ENCODE measurements at regions not wholly inside any gene's neighbourhood (a gene's known extent, or its start where the extent isn't known, plus 50 kb on each side); places are given as distances from the start of the nearest gene placed in this dataset.

DNA sequence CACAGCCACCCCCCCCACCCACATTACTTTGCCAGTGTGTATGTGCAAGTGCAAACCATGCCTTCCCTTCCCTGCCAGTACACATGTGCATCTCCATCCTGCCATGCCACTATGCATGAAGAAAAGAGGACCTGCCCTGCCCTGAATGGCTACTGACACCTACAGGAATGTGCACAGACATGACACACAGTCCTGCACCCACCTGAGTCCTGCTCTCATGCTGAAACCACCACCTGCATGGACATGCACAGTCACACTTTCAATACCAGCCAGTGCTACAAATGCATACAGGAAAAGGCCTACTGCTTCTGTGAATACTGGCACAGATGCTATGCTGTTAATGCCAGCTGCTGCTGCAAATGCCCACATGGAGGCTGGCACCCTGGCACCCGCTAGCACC lies 334.4 kb upstream of the DLGAP1 start (continued):
- TF ChIP-seq, protein P1, sequence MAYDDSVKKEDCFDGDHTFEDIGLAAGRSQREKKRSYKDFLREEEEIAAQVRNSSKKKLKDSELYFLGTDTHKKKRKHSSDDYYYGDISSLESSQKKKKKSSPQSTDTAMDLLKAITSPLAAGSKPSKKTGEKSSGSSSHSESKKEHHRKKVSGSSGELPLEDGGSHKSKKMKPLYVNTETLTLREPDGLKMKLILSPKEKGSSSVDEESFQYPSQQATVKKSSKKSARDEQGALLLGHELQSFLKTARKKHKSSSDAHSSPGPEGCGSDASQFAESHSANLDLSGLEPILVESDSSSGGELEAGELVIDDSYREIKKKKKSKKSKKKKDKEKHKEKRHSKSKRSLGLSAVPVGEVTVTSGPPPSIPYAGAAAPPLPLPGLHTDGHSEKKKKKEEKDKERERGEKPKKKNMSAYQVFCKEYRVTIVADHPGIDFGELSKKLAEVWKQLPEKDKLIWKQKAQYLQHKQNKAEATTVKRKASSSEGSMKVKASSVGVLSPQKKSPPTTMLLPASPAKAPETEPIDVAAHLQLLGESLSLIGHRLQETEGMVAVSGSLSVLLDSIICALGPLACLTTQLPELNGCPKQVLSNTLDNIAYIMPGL (CRISPR knock-in tag; IDR thresholded peaks at IDR 0.05; ENCODE audit: borderline replicate concordance) = no peak
- no peak for TF ChIP-seq KDM1A (IDR thresholded peaks at IDR 0.05; ENCODE audit: low read depth)

DNA sequence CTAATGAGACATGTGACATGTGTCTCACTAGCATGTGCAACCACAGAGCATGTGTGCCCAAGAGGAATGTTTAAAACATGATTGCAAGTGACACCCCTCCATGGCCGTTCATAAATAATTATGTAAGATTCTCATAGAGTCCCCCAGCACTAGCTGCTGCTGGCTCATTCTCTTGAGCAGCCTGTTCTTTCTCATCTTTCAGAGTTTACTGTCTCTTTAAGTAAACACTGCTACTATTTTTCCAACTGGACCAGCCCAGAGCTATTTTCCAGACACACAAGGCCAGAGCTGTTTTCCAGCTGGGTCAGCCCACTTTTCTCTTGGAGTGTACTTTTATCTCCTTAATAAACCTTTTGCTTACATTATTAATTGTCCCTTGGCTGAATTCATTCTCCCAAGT lies 326.8 kb upstream of the DLGAP1 start:
- ChIA-PET POLR2A (no interaction called here), CTCF (no interaction called here)
- Histone ChIP-seq H3K27ac (no peak overlapping the region), H3K9me3 (no peaks in the 10 kb centered on the region), H3K4me2 (no peak overlapping the region), H3K4me3 (no peak overlapping the region), H3K4me1 (no peaks in the 10 kb centered on the region)
- 0% methylated on average over 1 of the region's 1 CpG for WGBS (ENCODE audit: missing lambda C conversion rate)
- no peak for ATAC-seq
- no peak for DNase-seq (ENCODE audit: low read depth in 1 of 2, low spot score in 1 of 2)
- TF ChIP-seq, protein P2, sequence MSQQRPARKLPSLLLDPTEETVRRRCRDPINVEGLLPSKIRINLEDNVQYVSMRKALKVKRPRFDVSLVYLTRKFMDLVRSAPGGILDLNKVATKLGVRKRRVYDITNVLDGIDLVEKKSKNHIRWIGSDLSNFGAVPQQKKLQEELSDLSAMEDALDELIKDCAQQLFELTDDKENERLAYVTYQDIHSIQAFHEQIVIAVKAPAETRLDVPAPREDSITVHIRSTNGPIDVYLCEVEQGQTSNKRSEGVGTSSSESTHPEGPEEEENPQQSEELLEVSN (IDR thresholded peaks at IDR 0.05; ENCODE audit: borderline replicate concordance, low read depth) = no peak
- no peak for TF ChIP-seq HDAC2 (IDR thresholded peaks at IDR 0.05)
- TF ChIP-seq, protein P3, sequence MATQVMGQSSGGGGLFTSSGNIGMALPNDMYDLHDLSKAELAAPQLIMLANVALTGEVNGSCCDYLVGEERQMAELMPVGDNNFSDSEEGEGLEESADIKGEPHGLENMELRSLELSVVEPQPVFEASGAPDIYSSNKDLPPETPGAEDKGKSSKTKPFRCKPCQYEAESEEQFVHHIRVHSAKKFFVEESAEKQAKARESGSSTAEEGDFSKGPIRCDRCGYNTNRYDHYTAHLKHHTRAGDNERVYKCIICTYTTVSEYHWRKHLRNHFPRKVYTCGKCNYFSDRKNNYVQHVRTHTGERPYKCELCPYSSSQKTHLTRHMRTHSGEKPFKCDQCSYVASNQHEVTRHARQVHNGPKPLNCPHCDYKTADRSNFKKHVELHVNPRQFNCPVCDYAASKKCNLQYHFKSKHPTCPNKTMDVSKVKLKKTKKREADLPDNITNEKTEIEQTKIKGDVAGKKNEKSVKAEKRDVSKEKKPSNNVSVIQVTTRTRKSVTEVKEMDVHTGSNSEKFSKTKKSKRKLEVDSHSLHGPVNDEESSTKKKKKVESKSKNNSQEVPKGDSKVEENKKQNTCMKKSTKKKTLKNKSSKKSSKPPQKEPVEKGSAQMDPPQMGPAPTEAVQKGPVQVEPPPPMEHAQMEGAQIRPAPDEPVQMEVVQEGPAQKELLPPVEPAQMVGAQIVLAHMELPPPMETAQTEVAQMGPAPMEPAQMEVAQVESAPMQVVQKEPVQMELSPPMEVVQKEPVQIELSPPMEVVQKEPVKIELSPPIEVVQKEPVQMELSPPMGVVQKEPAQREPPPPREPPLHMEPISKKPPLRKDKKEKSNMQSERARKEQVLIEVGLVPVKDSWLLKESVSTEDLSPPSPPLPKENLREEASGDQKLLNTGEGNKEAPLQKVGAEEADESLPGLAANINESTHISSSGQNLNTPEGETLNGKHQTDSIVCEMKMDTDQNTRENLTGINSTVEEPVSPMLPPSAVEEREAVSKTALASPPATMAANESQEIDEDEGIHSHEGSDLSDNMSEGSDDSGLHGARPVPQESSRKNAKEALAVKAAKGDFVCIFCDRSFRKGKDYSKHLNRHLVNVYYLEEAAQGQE (IDR thresholded peaks at IDR 0.05) = no peak
- FAIRE-seq = no peak

DNA sequence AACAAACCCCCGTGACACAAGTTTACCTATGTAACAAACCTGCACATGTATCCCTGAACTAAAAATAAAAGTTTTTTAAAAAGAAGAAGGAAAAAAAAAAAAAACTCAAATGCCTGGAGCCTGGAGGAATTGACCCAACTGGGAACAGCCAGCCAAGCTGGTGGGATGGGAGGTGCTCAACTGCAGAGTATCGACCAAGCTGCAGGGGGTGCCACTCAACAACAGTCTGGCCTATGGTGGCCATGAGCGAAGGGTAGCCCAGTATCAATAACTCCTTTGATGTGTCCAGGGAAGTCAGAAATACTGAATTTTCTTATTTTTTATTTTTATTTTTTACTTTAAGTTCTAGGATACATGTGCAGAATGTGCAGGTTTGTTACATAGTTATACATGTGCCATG lies 310.3 kb upstream of the DLGAP1 start:
- Histone ChIP-seq H3K9me3 (no peaks in the 10 kb centered on the region), H3K27ac (no peak overlapping the region), H3K4me2 (no peak overlapping the region), H3K4me3 (no peak overlapping the region), H3K4me1 (no peaks in the 10 kb centered on the region)
- ChIA-PET POLR2A (no interaction called here), CTCF (interaction anchor here (0.6 kb wide), 1 partner anchor 12 kb away, joined by 3 read pairs; no protein-coding TSS in a partner anchor)
- FAIRE-seq (no peak), DNase-seq (ENCODE audit: low read depth in 1 of 2, low spot score in 1 of 2) (no peak), ATAC-seq (no peak)
- no peak for TF ChIP-seq HDAC2 (IDR thresholded peaks at IDR 0.05)
- TF ChIP-seq HOXB13 (CRISPR knock-in tag; IDR thresholded peaks at IDR 0.05; ENCODE audit: low read depth) = no peak
- TF ChIP-seq KDM1A (IDR thresholded peaks at IDR 0.05; ENCODE audit: low read depth) = no peak
- 2% methylated on average over 3 of the region's 3 CpGs for WGBS (ENCODE audit: missing lambda C conversion rate)

DNA sequence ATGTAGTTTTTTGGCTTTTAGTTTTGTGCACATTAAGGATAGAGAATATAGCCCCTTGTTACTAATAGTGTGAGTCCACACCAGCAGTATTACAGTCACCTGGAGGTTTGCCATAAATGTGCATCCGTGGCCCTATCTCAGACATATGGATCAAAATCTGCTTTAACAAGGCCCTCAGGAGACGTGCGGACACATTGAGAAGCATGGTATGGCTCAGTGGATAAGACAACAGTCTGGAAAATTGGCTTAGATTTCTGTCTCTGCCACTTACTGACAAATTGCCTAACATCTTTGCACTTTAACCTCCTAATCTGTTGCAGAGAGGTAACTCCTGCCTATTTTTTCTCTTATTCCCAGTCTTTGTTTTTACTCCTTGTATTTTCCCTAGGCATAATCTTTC lies 307.2 kb upstream of the DLGAP1 start:
- POLR2A ChIA-PET = no interaction called here

DNA sequence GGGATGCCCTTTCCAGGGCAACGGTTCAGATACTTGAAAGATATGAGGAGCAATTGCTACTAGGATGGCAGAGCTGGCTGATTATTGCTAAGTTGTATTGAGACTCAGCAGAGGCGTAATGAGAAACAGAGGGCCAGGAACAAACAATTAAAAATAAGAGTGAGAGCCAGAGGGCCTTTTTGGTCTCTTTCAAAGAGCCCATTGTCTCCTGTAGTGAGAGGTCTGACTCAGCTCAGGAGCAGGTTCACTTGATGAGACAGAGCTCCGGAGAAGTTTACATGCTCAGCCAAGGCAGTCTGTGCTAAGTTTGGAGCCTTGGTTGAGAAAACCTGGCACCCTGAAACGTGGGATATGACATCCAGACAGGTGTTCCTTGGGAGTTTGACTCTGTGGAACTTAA lies 303.9 kb upstream of the DLGAP1 start:
- 2% methylated on average over 4 of the region's 4 CpGs for WGBS (ENCODE audit: missing lambda C conversion rate)
- ChIA-PET CTCF (interaction anchor here (0.9 kb wide), 1 partner anchor 25 kb away, joined by 3 read pairs; no protein-coding TSS in a partner anchor), POLR2A (no interaction called here)
- Histone ChIP-seq H3K9me3 (no peaks in the 10 kb centered on the region; the same call in 2 of the 3 replicates), H3K4me3 (no peak overlapping the region), H3K27ac (no peak overlapping the region), H3K4me2 (no peak overlapping the region), H3K4me1 (no peaks in the 10 kb centered on the region)
- DNase-seq (ENCODE audit: low read depth in 1 of 2, low spot score in 1 of 2) = no peak
- TF ChIP-seq, protein P4, sequence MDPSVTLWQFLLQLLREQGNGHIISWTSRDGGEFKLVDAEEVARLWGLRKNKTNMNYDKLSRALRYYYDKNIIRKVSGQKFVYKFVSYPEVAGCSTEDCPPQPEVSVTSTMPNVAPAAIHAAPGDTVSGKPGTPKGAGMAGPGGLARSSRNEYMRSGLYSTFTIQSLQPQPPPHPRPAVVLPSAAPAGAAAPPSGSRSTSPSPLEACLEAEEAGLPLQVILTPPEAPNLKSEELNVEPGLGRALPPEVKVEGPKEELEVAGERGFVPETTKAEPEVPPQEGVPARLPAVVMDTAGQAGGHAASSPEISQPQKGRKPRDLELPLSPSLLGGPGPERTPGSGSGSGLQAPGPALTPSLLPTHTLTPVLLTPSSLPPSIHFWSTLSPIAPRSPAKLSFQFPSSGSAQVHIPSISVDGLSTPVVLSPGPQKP (IDR thresholded peaks at IDR 0.05; ENCODE audit: low read depth, low read length) = no peak
- ATAC-seq = no peak
- no peak for FAIRE-seq

More for the DNA sequence above, 307.2 kb upstream of the DLGAP1 start:
- CTCF ChIA-PET = no interaction called here
- Histone ChIP-seq H3K4me2 (no peak overlapping the region), H3K9me3 (no peaks in the 10 kb centered on the region; the same call in 2 of the 3 replicates), H3K27ac (no peak overlapping the region), H3K4me1 (no peaks in the 10 kb centered on the region), H3K4me3 (no peak overlapping the region)
- no peak for FAIRE-seq
- ATAC-seq = no peak
- no peak for DNase-seq (ENCODE audit: low read depth in 1 of 2, low spot score in 1 of 2)
- no peak for TF ChIP-seq EP300 (IDR thresholded peaks at IDR 0.05)
- TF ChIP-seq, protein P5, sequence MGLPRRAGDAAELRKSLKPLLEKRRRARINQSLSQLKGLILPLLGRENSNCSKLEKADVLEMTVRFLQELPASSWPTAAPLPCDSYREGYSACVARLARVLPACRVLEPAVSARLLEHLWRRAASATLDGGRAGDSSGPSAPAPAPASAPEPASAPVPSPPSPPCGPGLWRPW (IDR thresholded peaks at IDR 0.05) = no peak
- TF ChIP-seq, protein P6, sequence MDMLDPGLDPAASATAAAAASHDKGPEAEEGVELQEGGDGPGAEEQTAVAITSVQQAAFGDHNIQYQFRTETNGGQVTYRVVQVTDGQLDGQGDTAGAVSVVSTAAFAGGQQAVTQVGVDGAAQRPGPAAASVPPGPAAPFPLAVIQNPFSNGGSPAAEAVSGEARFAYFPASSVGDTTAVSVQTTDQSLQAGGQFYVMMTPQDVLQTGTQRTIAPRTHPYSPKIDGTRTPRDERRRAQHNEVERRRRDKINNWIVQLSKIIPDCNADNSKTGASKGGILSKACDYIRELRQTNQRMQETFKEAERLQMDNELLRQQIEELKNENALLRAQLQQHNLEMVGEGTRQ (IDR thresholded peaks at IDR 0.05) = no peak
- 10% methylated on average over 3 of the region's 3 CpGs for WGBS (ENCODE audit: missing lambda C conversion rate)

Measured in A549 (cell line).